ENCODE measurements at regions not wholly inside any gene's neighbourhood (a gene's known extent, or its start where the extent isn't known, plus 50 kb on each side); places are given as distances from the start of the nearest gene placed in this dataset.

- no peak for TF ChIP-seq EZH2 (IDR thresholded peaks at IDR 0.05)
- TF ChIP-seq ELF1 (IDR thresholded peaks at IDR 0.05; ENCODE audit: borderline replicate concordance, low read depth), result no peak
- no peak for TF ChIP-seq ZBTB33 (IDR thresholded peaks at IDR 0.05; ENCODE audit: extremely low read depth, insufficient replicate concordance, low read length)
- TF ChIP-seq CEBPB (IDR thresholded peaks at IDR 0.05; ENCODE audit: low read depth), result no peak
- no peak for TF ChIP-seq EGR1 (IDR thresholded peaks at IDR 0.05; ENCODE audit: low read depth)
- no peak for TF ChIP-seq SP1 (IDR thresholded peaks at IDR 0.05; ENCODE audit: low read depth)
- no peak for TF ChIP-seq JUND (IDR thresholded peaks at IDR 0.05)
- TF ChIP-seq MAX (IDR thresholded peaks at IDR 0.05), result no peak
These were observed 108.4 kb upstream of the ZMIZ1 start (continued) for GRCh38 chr10:78960316-78960800.

- Histone ChIP-seq H4K20me1 (ENCODE audit: insufficient read depth) (no peaks in the 10 kb centered on the region), H3K79me2 (ENCODE audit: insufficient read depth, low read length) (no peaks in the 10 kb centered on the region), H3K9me3 (ENCODE audit: control insufficient read depth in 1 of 2, insufficient read depth in 1 of 2, low read depth in 1 of 2, low read length in 2 of 2) (no peaks in the 10 kb centered on the region), H3K4me3 (replicated peaks in 1 of 2; ENCODE audit: low read depth in 1 of 2, low read length in 2 of 2) (no peak overlapping the region), H3K36me3 (ENCODE audit: control insufficient read depth in 1 of 2, insufficient read depth in 2 of 2, low read length in 2 of 2) (no peaks in the 10 kb centered on the region), H3K9ac (ENCODE audit: low read length) (no peak overlapping the region), H2AFZ (ENCODE audit: low read depth, low read length, poor library complexity, severe bottlenecking) (no peak overlapping the region), H3K4me1 (ENCODE audit: control insufficient read depth in 1 of 2, insufficient read depth in 2 of 2, low read length in 2 of 2) (peaks cover 25 to 71% of the 10 kb centered on the region in 2 experiments), H3K4me2 (ENCODE audit: low read length) (no peak overlapping the region), H3K27me3 (ENCODE audit: insufficient read depth, low read length) (no peaks in the 10 kb centered on the region), H3K9me2 (ENCODE audit: insufficient read depth) (no peaks in the 10 kb centered on the region), H3K27ac (ENCODE audit: low read depth, low read length) (no peak overlapping the region)
- BruUV-seq (replicated peaks), result no TSS peak
- intact Hi-C loops (cut with micrococcal nuclease), result no loop called here
- ChIA-PET RAD21 (ENCODE audit: low non-redundant PET in 1 of 2, low total read pairs in 2 of 2, uncharacterized antibody in 2 of 2, unreplicated experiment in 2 of 2) (no interaction called here), POLR2A (interaction anchor here (1.9 kb wide), 1 partner anchor 12 kb away, joined by 5 read pairs; no protein-coding TSS in a partner anchor), CTCF (interaction anchor here (2.3 kb wide), 1 partner anchor 13 kb away, joined by 13 read pairs; no protein-coding TSS in a partner anchor)
- DNase-seq (ENCODE audit: low read depth, low spot score) (no peak), ATAC-seq (no peak)
- no peak for TF ChIP-seq EZH2 (IDR thresholded peaks at IDR 0.05)
- TF ChIP-seq SP1 (IDR thresholded peaks at IDR 0.05; ENCODE audit: low read depth), result no peak
- TF ChIP-seq ZNF274 (IDR thresholded peaks at IDR 0.05; ENCODE audit: low read depth, low read length), result no peak
- TF ChIP-seq REST (IDR thresholded peaks at IDR 0.05; ENCODE audit: low read depth), result no peak
- no peak for TF ChIP-seq ATF3 (IDR thresholded peaks at IDR 0.05)
- no peak for TF ChIP-seq RAD21 (IDR thresholded peaks at IDR 0.05; ENCODE audit: low read depth)
- no peak for TF ChIP-seq POLR2A (IDR thresholded peaks at IDR 0.05; ENCODE audit: borderline replicate concordance, extremely low read depth, insufficient read depth, insufficient read length)
- TF ChIP-seq EZH2phosphoT487 (IDR thresholded peaks at IDR 0.05; ENCODE audit: borderline replicate concordance), result no peak
- no peak for TF ChIP-seq EGR1 (IDR thresholded peaks at IDR 0.05; ENCODE audit: low read depth)
- TF ChIP-seq MAX (IDR thresholded peaks at IDR 0.05), result no peak
- TF ChIP-seq JUND (IDR thresholded peaks at IDR 0.05), result no peak
- TF ChIP-seq SRF (IDR thresholded peaks at IDR 0.05; ENCODE audit: low read depth), result no peak
- TF ChIP-seq YY1 (IDR thresholded peaks at IDR 0.05; ENCODE audit: extremely low read depth, insufficient replicate concordance, low read depth, low read length), result no peak
- no peak for TF ChIP-seq CTCF (IDR thresholded peaks at IDR 0.05 in 2 of 3, conservative IDR thresholded peaks at IDR 0.05 in 1 of 3; ENCODE audit: borderline replicate concordance in 1 of 3, insufficient read depth in 1 of 3, low read depth in 2 of 3, low read length in 2 of 3)
These were observed 107.0 kb upstream of the ZMIZ1 start for GRCh38 chr10:78961760-78962159.

Measured in HCT116 (cell line).